ENCODE measurements at regions not wholly inside any gene's neighbourhood (a gene's known extent, or its start where the extent isn't known, plus 50 kb on each side); places are given as distances from the start of the nearest gene placed in this dataset.
"Not testable (repeated sequence)": the region's sequence is repeated elsewhere in the genome, so short reads cannot be mapped to it uniquely, and the experiment has no call there.

DNA sequence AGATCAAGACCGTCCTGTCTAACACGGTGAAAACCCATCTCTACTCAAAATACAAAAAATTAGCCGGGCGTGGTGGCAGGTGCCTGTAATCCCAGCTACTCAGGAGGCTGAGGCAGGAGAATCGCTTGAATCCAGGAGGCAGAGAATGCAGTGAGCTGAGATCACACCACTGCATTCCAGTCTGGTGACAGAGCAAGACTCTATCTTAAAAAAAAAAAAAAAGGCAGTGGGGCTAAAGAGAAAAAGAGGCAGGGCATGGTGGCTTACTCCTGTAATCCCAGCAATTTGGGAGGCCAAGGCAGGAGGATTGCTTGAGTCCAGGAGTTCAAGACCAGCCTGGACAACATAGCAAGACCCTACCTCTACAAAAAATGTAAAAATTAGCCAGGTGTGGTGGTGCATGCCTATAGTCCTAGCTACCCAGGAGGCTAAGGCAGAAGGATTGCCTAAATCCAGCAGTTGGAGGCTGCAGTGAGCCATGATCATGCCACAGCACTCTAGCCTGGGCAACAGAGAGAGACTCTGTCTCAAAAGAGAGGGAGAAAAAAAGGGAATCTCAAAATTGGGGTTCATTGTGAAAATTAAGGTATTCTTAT lies 106.4 kb downstream of the SKIDA1 start:
- TF ChIP-seq, protein P1, sequence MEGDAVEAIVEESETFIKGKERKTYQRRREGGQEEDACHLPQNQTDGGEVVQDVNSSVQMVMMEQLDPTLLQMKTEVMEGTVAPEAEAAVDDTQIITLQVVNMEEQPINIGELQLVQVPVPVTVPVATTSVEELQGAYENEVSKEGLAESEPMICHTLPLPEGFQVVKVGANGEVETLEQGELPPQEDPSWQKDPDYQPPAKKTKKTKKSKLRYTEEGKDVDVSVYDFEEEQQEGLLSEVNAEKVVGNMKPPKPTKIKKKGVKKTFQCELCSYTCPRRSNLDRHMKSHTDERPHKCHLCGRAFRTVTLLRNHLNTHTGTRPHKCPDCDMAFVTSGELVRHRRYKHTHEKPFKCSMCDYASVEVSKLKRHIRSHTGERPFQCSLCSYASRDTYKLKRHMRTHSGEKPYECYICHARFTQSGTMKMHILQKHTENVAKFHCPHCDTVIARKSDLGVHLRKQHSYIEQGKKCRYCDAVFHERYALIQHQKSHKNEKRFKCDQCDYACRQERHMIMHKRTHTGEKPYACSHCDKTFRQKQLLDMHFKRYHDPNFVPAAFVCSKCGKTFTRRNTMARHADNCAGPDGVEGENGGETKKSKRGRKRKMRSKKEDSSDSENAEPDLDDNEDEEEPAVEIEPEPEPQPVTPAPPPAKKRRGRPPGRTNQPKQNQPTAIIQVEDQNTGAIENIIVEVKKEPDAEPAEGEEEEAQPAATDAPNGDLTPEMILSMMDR (conservative IDR thresholded peaks at IDR 0.05 in 1 of 2, IDR thresholded peaks at IDR 0.05 in 1 of 2; ENCODE audit: low read depth in 1 of 2, low read length in 2 of 2), result not testable (repeated sequence)
- not testable (repeated sequence) for TF ChIP-seq EZH2 (IDR thresholded peaks at IDR 0.05; ENCODE audit: low read length, missing control alignments)
